ENCODE measurements at regions not wholly inside any gene's neighbourhood (a gene's known extent, or its start where the extent isn't known, plus 50 kb on each side); places are given as distances from the start of the nearest gene placed in this dataset.

DNA sequence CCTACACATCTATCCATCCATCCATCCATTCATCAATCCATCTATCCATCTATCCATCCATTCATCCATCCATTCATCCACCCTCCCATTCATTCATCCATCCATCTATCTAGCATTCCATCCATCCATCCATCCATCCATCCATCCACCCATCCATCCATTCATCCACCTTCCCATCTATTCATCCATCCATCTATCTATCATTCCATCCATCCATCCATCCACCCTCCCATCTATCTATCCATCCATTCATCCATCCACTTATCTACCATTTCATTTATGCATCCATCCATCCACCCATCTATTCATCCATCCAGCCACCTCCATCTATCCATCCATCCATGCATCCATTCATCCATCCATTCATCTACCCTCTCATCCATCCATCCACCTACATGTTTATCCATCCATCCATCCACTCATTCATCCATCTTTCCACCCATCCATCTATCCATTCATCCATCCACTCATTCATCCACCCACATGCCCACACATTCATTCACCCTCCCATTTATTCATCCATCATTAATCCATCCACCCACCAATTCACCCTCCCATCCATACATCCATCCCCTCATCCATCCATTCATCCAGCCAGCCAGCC lies 258.5 kb downstream of the CRLF2 start:
- Mint-ChIP-seq H3K4me3 (no peak overlapping the region), H3K4me1 (no peaks in the 10 kb centered on the region), H3K27ac (no peak overlapping the region), H3K27me3 (ENCODE audit: insufficient read depth, low read depth, poor library complexity) (no peaks in the 10 kb centered on the region), H3K9me3 (peaks cover 26% of the 10 kb centered on the region), H3K36me3 (ENCODE audit: low read depth) (peaks cover 17% of the 10 kb centered on the region; the same call in 2 of the 3 replicates)
- Histone ChIP-seq H3K4me1 (ENCODE audit: insufficient read depth) (no peaks in the 10 kb centered on the region), H3K79me2 (replicated peaks; ENCODE audit: insufficient read depth) (no peaks in the 10 kb centered on the region), H3F3A (replicated peaks; ENCODE audit: low read depth) (no peaks in the 10 kb centered on the region), H2AFZ (no peak overlapping the region), H3K9me2 (ENCODE audit: insufficient read depth) (peaks cover 10% of the 10 kb centered on the region; the same call in 1 of the 2 replicates), H3K4me2 (no peak overlapping the region), H3K27me3 (ENCODE audit: insufficient read depth) (no peaks in the 10 kb centered on the region), H3K4me3 (no peak overlapping the region), H3K27ac (ENCODE audit: low read depth) (no peak overlapping the region), H3K36me3 (ENCODE audit: insufficient read depth) (no peaks in the 10 kb centered on the region), H4K20me1 (replicated peaks; ENCODE audit: insufficient read depth) (no peaks in the 10 kb centered on the region)
- TF ChIP-seq NANOG (IDR thresholded peaks at IDR 0.05; ENCODE audit: borderline replicate concordance) (no peak), ZNF331 (CRISPR knock-in tag; IDR thresholded peaks at IDR 0.05; ENCODE audit: low read depth) (no peak), CREB1 (CRISPR knock-in tag; IDR thresholded peaks at IDR 0.05; ENCODE audit: low read depth) (no peak), ZNF114 (CRISPR knock-in tag; IDR thresholded peaks at IDR 0.05) (no peak), JUNB (IDR thresholded peaks at IDR 0.05; ENCODE audit: unreplicated experiment) (no peak), EZH2phosphoT487 (IDR thresholded peaks at IDR 0.05; ENCODE audit: unreplicated experiment) (no peak), POLR2AphosphoS5 (IDR thresholded peaks at IDR 0.05; ENCODE audit: low read depth) (no peak), EZH2 (IDR thresholded peaks at IDR 0.05; ENCODE audit: low read depth, unreplicated experiment) (no peak), STAT1 (IDR thresholded peaks at IDR 0.05; ENCODE audit: unreplicated experiment) (no peak)
- TF ChIP-seq, protein P1, sequence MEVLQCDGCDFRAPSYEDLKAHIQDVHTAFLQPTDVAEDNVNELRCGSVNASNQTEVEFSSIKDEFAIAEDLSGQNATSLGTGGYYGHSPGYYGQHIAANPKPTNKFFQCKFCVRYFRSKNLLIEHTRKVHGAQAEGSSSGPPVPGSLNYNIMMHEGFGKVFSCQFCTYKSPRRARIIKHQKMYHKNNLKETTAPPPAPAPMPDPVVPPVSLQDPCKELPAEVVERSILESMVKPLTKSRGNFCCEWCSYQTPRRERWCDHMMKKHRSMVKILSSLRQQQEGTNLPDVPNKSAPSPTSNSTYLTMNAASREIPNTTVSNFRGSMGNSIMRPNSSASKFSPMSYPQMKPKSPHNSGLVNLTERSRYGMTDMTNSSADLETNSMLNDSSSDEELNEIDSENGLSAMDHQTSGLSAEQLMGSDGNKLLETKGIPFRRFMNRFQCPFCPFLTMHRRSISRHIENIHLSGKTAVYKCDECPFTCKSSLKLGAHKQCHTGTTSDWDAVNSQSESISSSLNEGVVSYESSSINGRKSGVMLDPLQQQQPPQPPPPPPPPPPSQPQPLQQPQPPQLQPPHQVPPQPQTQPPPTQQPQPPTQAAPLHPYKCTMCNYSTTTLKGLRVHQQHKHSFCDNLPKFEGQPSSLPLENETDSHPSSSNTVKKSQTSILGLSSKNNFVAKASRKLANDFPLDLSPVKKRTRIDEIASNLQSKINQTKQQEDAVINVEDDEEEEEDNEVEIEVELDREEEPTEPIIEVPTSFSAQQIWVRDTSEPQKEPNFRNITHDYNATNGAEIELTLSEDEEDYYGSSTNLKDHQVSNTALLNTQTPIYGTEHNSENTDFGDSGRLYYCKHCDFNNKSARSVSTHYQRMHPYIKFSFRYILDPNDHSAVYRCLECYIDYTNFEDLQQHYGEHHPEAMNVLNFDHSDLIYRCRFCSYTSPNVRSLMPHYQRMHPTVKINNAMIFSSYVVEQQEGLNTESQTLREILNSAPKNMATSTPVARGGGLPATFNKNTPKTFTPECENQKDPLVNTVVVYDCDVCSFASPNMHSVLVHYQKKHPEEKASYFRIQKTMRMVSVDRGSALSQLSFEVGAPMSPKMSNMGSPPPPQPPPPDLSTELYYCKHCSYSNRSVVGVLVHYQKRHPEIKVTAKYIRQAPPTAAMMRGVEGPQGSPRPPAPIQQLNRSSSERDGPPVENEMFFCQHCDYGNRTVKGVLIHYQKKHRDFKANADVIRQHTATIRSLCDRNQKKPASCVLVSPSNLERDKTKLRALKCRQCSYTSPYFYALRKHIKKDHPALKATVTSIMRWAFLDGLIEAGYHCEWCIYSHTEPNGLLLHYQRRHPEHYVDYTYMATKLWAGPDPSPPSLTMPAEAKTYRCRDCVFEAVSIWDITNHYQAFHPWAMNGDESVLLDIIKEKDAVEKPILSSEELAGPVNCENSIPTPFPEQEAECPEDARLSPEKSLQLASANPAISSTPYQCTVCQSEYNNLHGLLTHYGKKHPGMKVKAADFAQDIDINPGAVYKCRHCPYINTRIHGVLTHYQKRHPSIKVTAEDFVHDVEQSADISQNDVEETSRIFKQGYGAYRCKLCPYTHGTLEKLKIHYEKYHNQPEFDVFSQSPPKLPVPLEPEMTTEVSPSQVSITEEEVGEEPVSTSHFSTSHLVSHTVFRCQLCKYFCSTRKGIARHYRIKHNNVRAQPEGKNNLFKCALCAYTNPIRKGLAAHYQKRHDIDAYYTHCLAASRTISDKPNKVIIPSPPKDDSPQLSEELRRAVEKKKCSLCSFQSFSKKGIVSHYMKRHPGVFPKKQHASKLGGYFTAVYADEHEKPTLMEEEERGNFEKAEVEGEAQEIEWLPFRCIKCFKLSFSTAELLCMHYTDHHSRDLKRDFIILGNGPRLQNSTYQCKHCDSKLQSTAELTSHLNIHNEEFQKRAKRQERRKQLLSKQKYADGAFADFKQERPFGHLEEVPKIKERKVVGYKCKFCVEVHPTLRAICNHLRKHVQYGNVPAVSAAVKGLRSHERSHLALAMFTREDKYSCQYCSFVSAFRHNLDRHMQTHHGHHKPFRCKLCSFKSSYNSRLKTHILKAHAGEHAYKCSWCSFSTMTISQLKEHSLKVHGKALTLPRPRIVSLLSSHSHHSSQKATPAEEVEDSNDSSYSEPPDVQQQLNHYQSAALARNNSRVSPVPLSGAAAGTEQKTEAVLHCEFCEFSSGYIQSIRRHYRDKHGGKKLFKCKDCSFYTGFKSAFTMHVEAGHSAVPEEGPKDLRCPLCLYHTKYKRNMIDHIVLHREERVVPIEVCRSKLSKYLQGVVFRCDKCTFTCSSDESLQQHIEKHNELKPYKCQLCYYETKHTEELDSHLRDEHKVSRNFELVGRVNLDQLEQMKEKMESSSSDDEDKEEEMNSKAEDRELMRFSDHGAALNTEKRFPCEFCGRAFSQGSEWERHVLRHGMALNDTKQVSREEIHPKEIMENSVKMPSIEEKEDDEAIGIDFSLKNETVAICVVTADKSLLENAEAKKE (CRISPR knock-in tag; IDR thresholded peaks at IDR 0.05) = no peak
- TF ChIP-seq, protein P2, sequence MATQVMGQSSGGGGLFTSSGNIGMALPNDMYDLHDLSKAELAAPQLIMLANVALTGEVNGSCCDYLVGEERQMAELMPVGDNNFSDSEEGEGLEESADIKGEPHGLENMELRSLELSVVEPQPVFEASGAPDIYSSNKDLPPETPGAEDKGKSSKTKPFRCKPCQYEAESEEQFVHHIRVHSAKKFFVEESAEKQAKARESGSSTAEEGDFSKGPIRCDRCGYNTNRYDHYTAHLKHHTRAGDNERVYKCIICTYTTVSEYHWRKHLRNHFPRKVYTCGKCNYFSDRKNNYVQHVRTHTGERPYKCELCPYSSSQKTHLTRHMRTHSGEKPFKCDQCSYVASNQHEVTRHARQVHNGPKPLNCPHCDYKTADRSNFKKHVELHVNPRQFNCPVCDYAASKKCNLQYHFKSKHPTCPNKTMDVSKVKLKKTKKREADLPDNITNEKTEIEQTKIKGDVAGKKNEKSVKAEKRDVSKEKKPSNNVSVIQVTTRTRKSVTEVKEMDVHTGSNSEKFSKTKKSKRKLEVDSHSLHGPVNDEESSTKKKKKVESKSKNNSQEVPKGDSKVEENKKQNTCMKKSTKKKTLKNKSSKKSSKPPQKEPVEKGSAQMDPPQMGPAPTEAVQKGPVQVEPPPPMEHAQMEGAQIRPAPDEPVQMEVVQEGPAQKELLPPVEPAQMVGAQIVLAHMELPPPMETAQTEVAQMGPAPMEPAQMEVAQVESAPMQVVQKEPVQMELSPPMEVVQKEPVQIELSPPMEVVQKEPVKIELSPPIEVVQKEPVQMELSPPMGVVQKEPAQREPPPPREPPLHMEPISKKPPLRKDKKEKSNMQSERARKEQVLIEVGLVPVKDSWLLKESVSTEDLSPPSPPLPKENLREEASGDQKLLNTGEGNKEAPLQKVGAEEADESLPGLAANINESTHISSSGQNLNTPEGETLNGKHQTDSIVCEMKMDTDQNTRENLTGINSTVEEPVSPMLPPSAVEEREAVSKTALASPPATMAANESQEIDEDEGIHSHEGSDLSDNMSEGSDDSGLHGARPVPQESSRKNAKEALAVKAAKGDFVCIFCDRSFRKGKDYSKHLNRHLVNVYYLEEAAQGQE (IDR thresholded peaks at IDR 0.05; ENCODE audit: unreplicated experiment) = no peak
- TF ChIP-seq, protein P3, sequence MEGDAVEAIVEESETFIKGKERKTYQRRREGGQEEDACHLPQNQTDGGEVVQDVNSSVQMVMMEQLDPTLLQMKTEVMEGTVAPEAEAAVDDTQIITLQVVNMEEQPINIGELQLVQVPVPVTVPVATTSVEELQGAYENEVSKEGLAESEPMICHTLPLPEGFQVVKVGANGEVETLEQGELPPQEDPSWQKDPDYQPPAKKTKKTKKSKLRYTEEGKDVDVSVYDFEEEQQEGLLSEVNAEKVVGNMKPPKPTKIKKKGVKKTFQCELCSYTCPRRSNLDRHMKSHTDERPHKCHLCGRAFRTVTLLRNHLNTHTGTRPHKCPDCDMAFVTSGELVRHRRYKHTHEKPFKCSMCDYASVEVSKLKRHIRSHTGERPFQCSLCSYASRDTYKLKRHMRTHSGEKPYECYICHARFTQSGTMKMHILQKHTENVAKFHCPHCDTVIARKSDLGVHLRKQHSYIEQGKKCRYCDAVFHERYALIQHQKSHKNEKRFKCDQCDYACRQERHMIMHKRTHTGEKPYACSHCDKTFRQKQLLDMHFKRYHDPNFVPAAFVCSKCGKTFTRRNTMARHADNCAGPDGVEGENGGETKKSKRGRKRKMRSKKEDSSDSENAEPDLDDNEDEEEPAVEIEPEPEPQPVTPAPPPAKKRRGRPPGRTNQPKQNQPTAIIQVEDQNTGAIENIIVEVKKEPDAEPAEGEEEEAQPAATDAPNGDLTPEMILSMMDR (conservative IDR thresholded peaks at IDR 0.05; ENCODE audit: low read depth in 2 of 2) = no peak
- TF ChIP-seq, protein P4, sequence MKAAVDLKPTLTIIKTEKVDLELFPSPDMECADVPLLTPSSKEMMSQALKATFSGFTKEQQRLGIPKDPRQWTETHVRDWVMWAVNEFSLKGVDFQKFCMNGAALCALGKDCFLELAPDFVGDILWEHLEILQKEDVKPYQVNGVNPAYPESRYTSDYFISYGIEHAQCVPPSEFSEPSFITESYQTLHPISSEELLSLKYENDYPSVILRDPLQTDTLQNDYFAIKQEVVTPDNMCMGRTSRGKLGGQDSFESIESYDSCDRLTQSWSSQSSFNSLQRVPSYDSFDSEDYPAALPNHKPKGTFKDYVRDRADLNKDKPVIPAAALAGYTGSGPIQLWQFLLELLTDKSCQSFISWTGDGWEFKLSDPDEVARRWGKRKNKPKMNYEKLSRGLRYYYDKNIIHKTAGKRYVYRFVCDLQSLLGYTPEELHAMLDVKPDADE (IDR thresholded peaks at IDR 0.05) = no peak
- no peak for DNase-seq (ENCODE audit: low spot score)
- ATAC-seq = no peak

Data from GM23338 (cell line).